Endothelial cell of umbilical vein (primary cell): ENCODE measurements at regions not wholly inside any gene's neighbourhood (a gene's known extent, or its start where the extent isn't known, plus 50 kb on each side); places are given as distances from the start of the nearest gene placed in this dataset.

ENCODE experiments used
- BruUV-seq: library from RNA; stranded (reverse); fragments of 400-500 nt; replicated peaks from 2 replicates; lab custom pipeline; 2021; lab: Mats Ljungman, UMichigan
- CTCF ChIA-PET: fragments of 300-600, 350-600 bp; sonication (Branson Sonifier 250); formaldehyde crosslinking; loops from one replicate; lab custom pipeline; 2021; ENCODE audit warnings: antibody characterized with exemption, inconsistent platforms; lab: Charles Lee
- POLR2A ChIA-PET: fragments of 300-600, 350-600 bp; sonication (Branson Sonifier 250); formaldehyde crosslinking; loops from one replicate; lab custom pipeline; 2021; ENCODE audit warnings: antibody characterized with exemption, inconsistent platforms; lab: Charles Lee
- DNase-seq: peaks from one replicate; pipeline ENCODE4 v3.0.0-alpha.2; 2011; ENCODE audit warnings: low read depth, low spot score
- FAIRE-seq: peaks from 2 replicates; lab custom pipeline; 2011; peaks lifted over from hg19 to GRCh38; lab: Jason Lieb, UNC
- H2AFZ ChIP-seq: 2 replicates; pipeline ENCODE4 v1.6.0; 2012; ENCODE audit warnings: low read depth, low read length, control low read depth, inconsistent platforms
- H3K27ac ChIP-seq: 2 replicates; pipeline ENCODE4 v1.5.1; 2011; ENCODE audit warnings: low read depth, mild to moderate bottlenecking, control low read depth, low read length, moderate library complexity; ENCODE audit not compliant: insufficient read depth
- H3K27me3 ChIP-seq, 2 experiments: 2 replicates each; pipeline versions ENCODE4 v1.6.0 to v1.6.1; 2011; ENCODE audit warnings: low read length in 2 of 2, mixed read lengths in 1 of 2; ENCODE audit not compliant: control insufficient read depth in 2 of 2, insufficient read depth in 2 of 2
- H3K36me3 ChIP-seq, 2 experiments: 2 replicates in 1 of 2; 3 replicates in 1 of 2; pipeline ENCODE4 v1.5.1; 2011; ENCODE audit warnings: low read length in 2 of 2, mild to moderate bottlenecking in 1 of 2, moderate library complexity in 1 of 2; ENCODE audit not compliant: control insufficient read depth in 2 of 2, insufficient read depth in 2 of 2; ENCODE audit errors: extremely low read depth in 1 of 2
- H3K4me1 ChIP-seq: 3 replicates; pipeline ENCODE4 v1.5.1; 2011; ENCODE audit warnings: mild to moderate bottlenecking, low read length; ENCODE audit not compliant: control insufficient read depth, insufficient read depth; ENCODE audit errors: extremely low read depth
- H3K4me2 ChIP-seq: 2 replicates; pipeline ENCODE4 v1.6.1; 2011; ENCODE audit warnings: low read length, control low read depth, mixed read lengths; ENCODE audit not compliant: insufficient read depth
- H3K4me3 ChIP-seq, 3 experiments: fragments of 200-600 bp in 1 of 3; sonication (generic), shearing (Covaris generic) in 1 of 3; replicated peaks in 1 of 3; 2 replicates each; pipeline ENCODE4 v1.5.1; 2011 to 2016; ENCODE audit warnings: control low read depth in 3 of 3, low read length in 3 of 3, mild to moderate bottlenecking in 2 of 3, inconsistent platforms in 1 of 3, low read depth in 1 of 3, moderate library complexity in 1 of 3; ENCODE audit not compliant: insufficient read depth in 1 of 3
- H3K79me2 ChIP-seq: 2 replicates; pipeline ENCODE4 v1.6.0; 2012; ENCODE audit warnings: low read length, inconsistent platforms; ENCODE audit not compliant: control insufficient read depth, insufficient read depth
- H3K9ac ChIP-seq: replicated peaks from 2 replicates; pipeline ENCODE3; 2011; ENCODE audit warnings: low read length, control low read depth; ENCODE audit not compliant: insufficient read depth; ENCODE audit errors: extremely low read depth
- H3K9me1 ChIP-seq: replicated peaks from 3 replicates; pipeline ENCODE4 v1.6.0; 2011; ENCODE audit warnings: mild to moderate bottlenecking, low read length; ENCODE audit not compliant: control insufficient read depth, insufficient read depth; ENCODE audit errors: extremely low read depth
- H3K9me3 ChIP-seq: replicated peaks from 2 replicates; pipeline ENCODE4 v1.5.1; 2012; ENCODE audit warnings: low read length, inconsistent platforms; ENCODE audit not compliant: control insufficient read depth, insufficient read depth
- H4K20me1 ChIP-seq: replicated peaks from 2 replicates; pipeline ENCODE3; 2011; ENCODE audit warnings: mild to moderate bottlenecking, low read length; ENCODE audit not compliant: control insufficient read depth, insufficient read depth; ENCODE audit errors: extremely low read depth
- CTCF ChIP-seq, 2 donors: IDR thresholded peaks; 1 replicate in 1 of 2; 2 replicates in 1 of 2; pipeline ENCODE4 v1.5.1; 2011; ENCODE audit warnings: low read length in 2 of 2, mild to moderate bottlenecking in 2 of 2, moderate library complexity in 2 of 2, control low read depth in 1 of 2, inconsistent platforms in 1 of 2, low read depth in 1 of 2; ENCODE audit not compliant: insufficient read depth in 1 of 2; ENCODE audit errors: extremely low read depth in 1 of 2
- EZH2 ChIP-seq: IDR thresholded peaks from 2 replicates; pipeline ENCODE4 v1.6.1; 2012; ENCODE audit warnings: borderline replicate concordance, low read depth, mild to moderate bottlenecking, moderate library complexity, low read length, inconsistent platforms; ENCODE audit not compliant: severe bottlenecking
- FOS ChIP-seq: IDR thresholded peaks from 2 replicates; pipeline ENCODE4 v1.6.1; 2011; ENCODE audit warnings: mild to moderate bottlenecking, low read length, moderate library complexity, borderline replicate concordance; ENCODE audit not compliant: insufficient read depth
- GATA2 ChIP-seq: IDR thresholded peaks from 2 replicates; pipeline ENCODE4 v1.7.0; 2011; ENCODE audit warnings: low read depth, mild to moderate bottlenecking, moderate library complexity, mixed read lengths, low read length; ENCODE audit not compliant: insufficient read length, insufficient read depth
- JUN ChIP-seq: IDR thresholded peaks from 2 replicates; pipeline ENCODE4 v1.6.1; 2011; ENCODE audit warnings: borderline replicate concordance, low read depth; ENCODE audit not compliant: insufficient read length, insufficient read depth
- MAX ChIP-seq: IDR thresholded peaks from 2 replicates; pipeline ENCODE4 v1.6.1; 2011; ENCODE audit not compliant: insufficient read depth, insufficient read length
- MYC ChIP-seq: IDR thresholded peaks from one replicate; pipeline ENCODE4 v1.6.1; 2011; ENCODE audit warnings: mild to moderate bottlenecking, low read depth, low read length
- POLR2A ChIP-seq: IDR thresholded peaks from 2 replicates; pipeline ENCODE4 v1.6.1; 2012; ENCODE audit warnings: low read depth, mild to moderate bottlenecking, control low read depth, low read length
- POLR2AphosphoS5 ChIP-seq: IDR thresholded peaks from 2 replicates; pipeline ENCODE4 v1.6.1; 2012; ENCODE audit warnings: low read depth, mild to moderate bottlenecking, control low read depth, low read length, moderate library complexity; ENCODE audit not compliant: insufficient read depth
- dilution Hi-C: fragments of 300-500 bp; cut with MboI; formaldehyde crosslinking; loops from one replicate; pipeline ENCODE4 v1.15.0; 2019; ENCODE audit warnings: low sequenced_read_pairs; ENCODE audit not compliant: extremely low pct_ligation_motif_present
- intact Hi-C: fragments of 100-400 bp; cut with micrococcal nuclease; formaldehyde crosslinking; loops from one replicate; pipeline ENCODE4 v1.10.0; 2022

GRCh38 chr19:29309637-29310036, 96.7 kb upstream of the UQCRFS1 start:
- H3K4me2 ChIP-seq: no peak overlapping the region
- no peak overlapping the region for H3K9ac ChIP-seq
- peaks cover 3% of the 10 kb centered on the region for H3K9me3 ChIP-seq
- H3K27me3 ChIP-seq: no peaks in the 10 kb centered on the region
- no peaks in the 10 kb centered on the region for H3K9me1 ChIP-seq
- no peak overlapping the region for H3K27ac ChIP-seq
- DNase-seq (no peak), FAIRE-seq (no peak)
- TF ChIP-seq POLR2A: no peak
- no peak for TF ChIP-seq MYC
- no peak for TF ChIP-seq MAX
- no peak for TF ChIP-seq GATA2
- TF ChIP-seq FOS: no peak
- no peak for TF ChIP-seq JUN
- no peak for TF ChIP-seq CTCF (IDR thresholded peaks at IDR 0.05; ENCODE audit: extremely low read depth in 1 of 2, insufficient read depth in 1 of 2, low read depth in 1 of 2, low read length in 2 of 2)
- TF ChIP-seq EZH2: no peak
- TF ChIP-seq POLR2AphosphoS5: no peak
- H3K79me2 ChIP-seq: no peaks in the 10 kb centered on the region
- H2AFZ ChIP-seq: no peak overlapping the region
- no peaks in the 10 kb centered on the region for H3K4me1 ChIP-seq
- intact Hi-C loops: no loop called here
- no TSS peak for BruUV-seq
- H4K20me1 ChIP-seq: no peaks in the 10 kb centered on the region
- H3K36me3 ChIP-seq: no peaks in the 10 kb centered on the region
- H3K4me3 ChIP-seq: no peak overlapping the region
- dilution Hi-C loops: no loop called here
- POLR2A ChIA-PET: no interaction called here
- CTCF ChIA-PET: no interaction called here
